NOMO-1 treated with DMSO at 0.1 percent for 48 hours (cell line): ENCODE measurements at regions not wholly inside any gene's neighbourhood (a gene's known extent, or its start where the extent isn't known, plus 50 kb on each side); places are given as distances from the start of the nearest gene placed in this dataset.
"Not testable (repeated sequence)": the region's sequence is repeated elsewhere in the genome, so short reads cannot be mapped to it uniquely, and the experiment has no call there.

Experiments
- DNase-seq: peaks from one replicate; lab custom pipeline; 2025; ENCODE audit not compliant: unreplicated experiment; lab: John Stamatoyannopoulos, UW

GRCh38 chr5:99471178-99471577, 542.4 kb upstream of the CHD1 start:
- not testable (repeated sequence) for DNase-seq

GRCh38 chr5:99470636-99471035, 541.8 kb upstream of the CHD1 start:
- DNase-seq: not testable (repeated sequence)

GRCh38 chr5:99460701-99461100, 531.9 kb upstream of the CHD1 start:
- DNase-seq: no peak

- DNase-seq: no peak
Measured at GRCh38 chr5:99453196-99453595, 524.4 kb upstream of the CHD1 start.

- no peak for DNase-seq
Measured at GRCh38 chr5:99449786-99450185, 521.0 kb upstream of the CHD1 start.

GRCh38 chr5:99445805-99446204, 517.0 kb upstream of the CHD1 start:
- DNase-seq: no peak

- DNase-seq: no peak
Measured at GRCh38 chr5:99441235-99441634, 512.4 kb upstream of the CHD1 start.

GRCh38 chr5:99438619-99439018, 509.8 kb upstream of the CHD1 start:
- DNase-seq: no peak

- no peak for DNase-seq
Measured at GRCh38 chr5:99437986-99438385, 509.2 kb upstream of the CHD1 start.

GRCh38 chr5:99423396-99423795, 494.6 kb upstream of the CHD1 start:
- not testable (repeated sequence) for DNase-seq

- not testable (repeated sequence) for DNase-seq
Measured at GRCh38 chr5:99418640-99419039, 489.8 kb upstream of the CHD1 start.

- DNase-seq: not testable (repeated sequence)
Measured at GRCh38 chr5:99410386-99410785, 481.6 kb upstream of the CHD1 start.

- DNase-seq: not testable (repeated sequence)
Measured at GRCh38 chr5:99404764-99405302, 476.0 kb upstream of the CHD1 start.

- DNase-seq: not testable (repeated sequence)
Measured at GRCh38 chr5:99400571-99400970, 471.8 kb upstream of the CHD1 start.

- no peak for DNase-seq
Measured at GRCh38 chr5:99398976-99399375, 470.2 kb upstream of the CHD1 start.

- no peak for DNase-seq
Measured at GRCh38 chr5:99386406-99387077, 457.7 kb upstream of the CHD1 start.

GRCh38 chr5:99379187-99379586, 450.4 kb upstream of the CHD1 start:
- DNase-seq: no peak

GRCh38 chr5:99378443-99378842, 449.6 kb upstream of the CHD1 start:
- no peak for DNase-seq

GRCh38 chr5:99369797-99370593, 441.2 kb upstream of the CHD1 start:
- DNase-seq: no peak

- DNase-seq: no peak
Measured at GRCh38 chr5:99368726-99369125, 439.9 kb upstream of the CHD1 start.

GRCh38 chr5:99355881-99356280, 427.1 kb upstream of the CHD1 start:
- DNase-seq: no peak

GRCh38 chr5:99349787-99350186, 421.0 kb upstream of the CHD1 start:
- no peak for DNase-seq
